ENCODE measurements at regions not wholly inside any gene's neighbourhood (a gene's known extent, or its start where the extent isn't known, plus 50 kb on each side); places are given as distances from the start of the nearest gene placed in this dataset.

DNA sequence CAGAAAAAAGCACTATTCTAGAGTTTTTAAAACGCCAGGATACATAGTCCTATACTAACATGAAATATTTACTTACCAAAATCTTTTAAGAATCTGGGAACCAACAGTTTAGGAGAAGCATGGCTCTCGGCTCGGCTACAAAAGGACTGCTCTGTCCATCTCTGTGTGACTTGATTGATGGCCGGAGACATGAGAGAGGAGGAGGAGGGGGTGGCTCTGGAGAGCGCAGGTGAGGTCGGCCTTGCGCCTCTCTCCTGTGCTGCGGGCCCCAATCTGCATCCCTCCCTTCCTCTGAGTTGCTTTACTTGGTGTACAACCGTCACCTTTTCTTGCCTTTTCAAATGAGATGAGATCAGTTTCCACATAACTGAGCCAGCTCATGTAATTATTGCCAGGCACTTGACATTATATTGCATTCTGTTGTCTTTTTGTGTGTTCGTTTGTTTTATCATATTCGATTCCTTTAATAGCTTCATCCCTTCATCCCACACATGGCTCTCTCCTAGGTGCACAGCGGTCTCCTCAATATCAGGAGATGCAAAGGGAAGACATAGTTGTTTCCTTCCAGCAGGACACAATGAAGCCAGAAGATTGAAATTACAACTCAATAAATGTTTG, 87.8 kb upstream of the KLF6 start:
- Histone ChIP-seq H3K9ac (ENCODE audit: low read depth, low read length) (no peak overlapping the region), H3K36me3 (ENCODE audit: insufficient read depth, low read depth, low read length) (no peaks in the 10 kb centered on the region)

GRCh38 chr10:3871424-3871996, 86.5 kb upstream of the KLF6 start:
- Histone ChIP-seq H3K4me1 (ENCODE audit: insufficient read depth, low read length) (no peaks in the 10 kb centered on the region), H3K4me3 (ENCODE audit: low read length) (no peak overlapping the region), H3K9ac (ENCODE audit: low read depth, low read length) (no peak overlapping the region), H3K36me3 (ENCODE audit: insufficient read depth, low read depth, low read length) (no peaks in the 10 kb centered on the region), H3K27me3 (ENCODE audit: insufficient read depth, low read length) (no peaks in the 10 kb centered on the region), H3K9me3 (ENCODE audit: insufficient read depth, low read depth, low read length) (no peaks in the 10 kb centered on the region), H3K27ac (ENCODE audit: low read length) (no peak overlapping the region)

More for the DNA sequence above, 87.8 kb upstream of the KLF6 start:
- H3K4me1 ChIP-seq (ENCODE audit: insufficient read depth, low read length): peaks cover 11% of the 10 kb centered on the region
- H3K27me3 ChIP-seq (ENCODE audit: insufficient read depth, low read length): no peaks in the 10 kb centered on the region
- no peaks in the 10 kb centered on the region for H3K9me3 ChIP-seq (ENCODE audit: insufficient read depth, low read depth, low read length)
- no peak overlapping the region for H3K27ac ChIP-seq (ENCODE audit: low read length)
- H3K4me3 ChIP-seq (ENCODE audit: low read length): no peak overlapping the region

- no peak overlapping the region for H3K27ac ChIP-seq (ENCODE audit: low read length)
- no peaks in the 10 kb centered on the region for H3K9me3 ChIP-seq (ENCODE audit: insufficient read depth, low read depth, low read length)
- no peaks in the 10 kb centered on the region for H3K36me3 ChIP-seq (ENCODE audit: insufficient read depth, low read depth, low read length)
- no peak overlapping the region for H3K9ac ChIP-seq (ENCODE audit: low read depth, low read length)
- H3K27me3 ChIP-seq (ENCODE audit: insufficient read depth, low read length): no peaks in the 10 kb centered on the region
- no peaks in the 10 kb centered on the region for H3K4me1 ChIP-seq (ENCODE audit: insufficient read depth, low read length)
- H3K4me3 ChIP-seq (ENCODE audit: low read length): no peak overlapping the region
Measured at GRCh38 chr10:3869036-3869435, 84.0 kb upstream of the KLF6 start.

- Histone ChIP-seq H3K27me3 (ENCODE audit: insufficient read depth, low read length) (no peaks in the 10 kb centered on the region), H3K27ac (ENCODE audit: low read length) (no peak overlapping the region), H3K9me3 (ENCODE audit: insufficient read depth, low read depth, low read length) (no peaks in the 10 kb centered on the region), H3K36me3 (ENCODE audit: insufficient read depth, low read depth, low read length) (no peaks in the 10 kb centered on the region), H3K9ac (ENCODE audit: low read depth, low read length) (no peak overlapping the region), H3K4me3 (ENCODE audit: low read length) (no peak overlapping the region), H3K4me1 (ENCODE audit: insufficient read depth, low read length) (no peaks in the 10 kb centered on the region)
Measured at GRCh38 chr10:3868271-3868664, 83.3 kb upstream of the KLF6 start.

GRCh38 chr10:3867454-3868270, 82.7 kb upstream of the KLF6 start:
- H3K27me3 ChIP-seq (ENCODE audit: insufficient read depth, low read length): no peaks in the 10 kb centered on the region
- no peak overlapping the region for H3K9ac ChIP-seq (ENCODE audit: low read depth, low read length)
- no peaks in the 10 kb centered on the region for H3K9me3 ChIP-seq (ENCODE audit: insufficient read depth, low read depth, low read length)
- H3K4me1 ChIP-seq (ENCODE audit: insufficient read depth, low read length): no peaks in the 10 kb centered on the region
- no peaks in the 10 kb centered on the region for H3K36me3 ChIP-seq (ENCODE audit: insufficient read depth, low read depth, low read length)
- no peak overlapping the region for H3K27ac ChIP-seq (ENCODE audit: low read length)
- H3K4me3 ChIP-seq (ENCODE audit: low read length): no peak overlapping the region

DNA sequence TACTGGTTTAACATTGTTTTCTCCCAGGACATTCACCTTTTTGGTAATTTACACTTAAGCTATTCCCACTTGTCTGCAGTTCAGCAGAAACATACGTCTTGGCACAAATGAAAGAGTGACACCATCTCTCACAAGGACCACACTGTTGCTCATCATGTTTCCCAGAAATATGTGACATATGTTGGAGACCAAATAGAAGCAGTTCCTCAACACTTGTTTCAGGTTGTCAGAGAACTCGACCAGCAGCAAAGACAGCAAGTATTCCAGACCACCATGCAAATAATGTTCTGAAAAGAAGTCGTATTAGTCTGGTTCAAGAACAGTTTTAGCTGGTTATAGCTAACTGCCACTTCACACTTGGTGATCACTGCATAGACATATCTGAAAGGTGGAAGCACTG, 81.3 kb upstream of the KLF6 start:
- no peaks in the 10 kb centered on the region for H3K27me3 ChIP-seq (ENCODE audit: insufficient read depth, low read length)
- no peaks in the 10 kb centered on the region for H3K9me3 ChIP-seq (ENCODE audit: insufficient read depth, low read depth, low read length)
- H3K36me3 ChIP-seq (ENCODE audit: insufficient read depth, low read depth, low read length): no peaks in the 10 kb centered on the region
- no peak overlapping the region for H3K27ac ChIP-seq (ENCODE audit: low read length)
- no peak overlapping the region for H3K4me3 ChIP-seq (ENCODE audit: low read length)
- H3K4me1 ChIP-seq (ENCODE audit: insufficient read depth, low read length): no peaks in the 10 kb centered on the region
- no peak overlapping the region for H3K9ac ChIP-seq (ENCODE audit: low read depth, low read length)

DNA sequence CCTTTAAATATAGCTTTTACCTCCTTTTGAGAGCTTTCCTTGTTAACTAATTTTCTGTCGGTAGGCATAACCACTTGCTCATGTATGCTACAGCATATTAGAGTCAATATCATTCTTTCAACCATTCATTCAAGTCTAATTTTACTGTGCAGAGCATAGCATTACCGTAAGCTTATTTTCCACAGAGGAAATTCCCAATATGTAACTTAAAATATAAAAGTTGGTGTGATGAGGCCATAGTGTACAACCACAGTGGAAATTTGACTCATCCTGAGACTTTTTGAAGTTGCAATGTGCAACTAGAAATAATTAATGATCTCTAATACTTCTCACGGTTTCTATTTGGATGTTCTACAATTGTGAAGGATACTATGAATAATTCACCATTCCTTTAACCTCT, 80.6 kb upstream of the KLF6 start:
- Histone ChIP-seq H3K4me3 (ENCODE audit: low read length) (no peak overlapping the region), H3K27me3 (ENCODE audit: insufficient read depth, low read length) (no peaks in the 10 kb centered on the region), H3K27ac (ENCODE audit: low read length) (no peak overlapping the region), H3K9me3 (ENCODE audit: insufficient read depth, low read depth, low read length) (no peaks in the 10 kb centered on the region), H3K36me3 (ENCODE audit: insufficient read depth, low read depth, low read length) (no peaks in the 10 kb centered on the region), H3K9ac (ENCODE audit: low read depth, low read length) (no peak overlapping the region), H3K4me1 (ENCODE audit: insufficient read depth, low read length) (no peaks in the 10 kb centered on the region)

DNA sequence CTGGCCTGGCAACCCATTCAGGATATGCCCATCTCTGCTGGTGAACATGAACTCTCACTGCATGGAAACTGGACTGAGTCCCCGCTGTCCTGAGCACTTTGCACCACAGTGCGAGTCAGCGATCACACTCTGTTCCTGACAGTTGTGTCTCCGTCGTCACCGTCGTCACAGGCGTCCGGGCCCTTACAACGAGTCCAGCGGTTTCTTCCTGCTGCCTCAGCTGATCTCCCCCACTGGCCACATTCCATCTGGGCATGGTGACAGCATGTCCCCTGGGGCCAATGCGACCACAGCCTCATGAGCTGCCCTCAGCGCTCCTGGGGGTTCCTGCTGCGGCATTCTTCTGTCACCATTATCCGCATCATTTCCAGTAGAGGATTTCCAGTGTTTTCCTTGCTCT, 76.8 kb upstream of the KLF6 start:
- Histone ChIP-seq H3K4me1 (ENCODE audit: insufficient read depth, low read length) (no peaks in the 10 kb centered on the region), H3K4me3 (ENCODE audit: low read length) (no peak overlapping the region), H3K27me3 (ENCODE audit: insufficient read depth, low read length) (no peaks in the 10 kb centered on the region), H3K9ac (ENCODE audit: low read depth, low read length) (no peak overlapping the region), H3K9me3 (ENCODE audit: insufficient read depth, low read depth, low read length) (no peaks in the 10 kb centered on the region), H3K27ac (ENCODE audit: low read length) (no peak overlapping the region), H3K36me3 (ENCODE audit: insufficient read depth, low read depth, low read length) (no peaks in the 10 kb centered on the region)

DNA sequence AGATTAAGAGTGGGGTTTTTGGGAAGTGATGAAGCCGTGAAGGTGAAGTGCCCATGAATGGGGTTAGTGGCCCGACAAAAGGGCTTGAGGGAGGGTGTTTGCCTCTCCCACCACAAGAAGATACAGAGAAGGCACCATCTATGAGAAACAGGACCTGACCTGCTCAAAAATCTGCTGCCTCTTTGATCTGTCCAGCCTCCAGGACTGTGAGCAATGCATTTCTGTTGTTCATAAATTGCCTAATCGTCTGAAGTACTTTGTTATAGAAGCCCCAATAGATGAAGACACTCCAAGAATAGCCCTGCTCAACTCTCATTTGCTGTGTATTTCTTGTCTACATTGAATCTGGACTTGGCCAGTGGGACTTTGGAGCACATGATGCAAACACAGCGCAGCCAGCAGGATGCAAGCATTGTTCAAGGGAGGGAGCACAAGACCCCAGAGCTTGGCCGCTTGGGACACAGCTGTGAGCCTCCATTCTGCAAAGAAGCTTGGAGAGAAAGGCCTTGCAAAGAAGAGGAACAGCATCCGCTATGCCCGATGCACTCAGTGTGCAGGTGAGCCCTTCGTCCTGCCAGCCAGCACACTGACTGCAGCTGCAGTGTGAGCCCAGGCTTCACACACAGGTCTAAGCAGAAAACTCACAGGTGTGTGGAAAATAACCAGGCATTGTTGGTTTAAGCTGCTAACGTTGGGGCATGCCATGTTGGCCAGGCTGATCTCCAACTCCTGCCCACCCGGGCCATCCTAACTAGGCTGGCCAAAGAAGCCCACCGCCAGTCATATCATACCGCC, 73.2 kb upstream of the KLF6 start:
- H3K9ac ChIP-seq (ENCODE audit: low read depth, low read length): no peak overlapping the region

GRCh38 chr10:3857318-3857717, 72.3 kb upstream of the KLF6 start:
- Histone ChIP-seq H3K27me3 (ENCODE audit: insufficient read depth, low read length) (no peaks in the 10 kb centered on the region), H3K4me1 (ENCODE audit: insufficient read depth, low read length) (peaks cover 7% of the 10 kb centered on the region), H3K9me3 (ENCODE audit: insufficient read depth, low read depth, low read length) (no peaks in the 10 kb centered on the region), H3K36me3 (ENCODE audit: insufficient read depth, low read depth, low read length) (no peaks in the 10 kb centered on the region), H3K27ac (ENCODE audit: low read length) (no peak overlapping the region), H3K4me3 (ENCODE audit: low read length) (no peak overlapping the region), H3K9ac (ENCODE audit: low read depth, low read length) (no peak overlapping the region)

More for the DNA sequence above, 73.2 kb upstream of the KLF6 start:
- Histone ChIP-seq H3K27ac (ENCODE audit: low read length) (no peak overlapping the region), H3K9me3 (ENCODE audit: insufficient read depth, low read depth, low read length) (no peaks in the 10 kb centered on the region), H3K4me1 (ENCODE audit: insufficient read depth, low read length) (peaks cover 7% of the 10 kb centered on the region), H3K4me3 (ENCODE audit: low read length) (no peak overlapping the region), H3K27me3 (ENCODE audit: insufficient read depth, low read length) (no peaks in the 10 kb centered on the region), H3K36me3 (ENCODE audit: insufficient read depth, low read depth, low read length) (no peaks in the 10 kb centered on the region)

DNA sequence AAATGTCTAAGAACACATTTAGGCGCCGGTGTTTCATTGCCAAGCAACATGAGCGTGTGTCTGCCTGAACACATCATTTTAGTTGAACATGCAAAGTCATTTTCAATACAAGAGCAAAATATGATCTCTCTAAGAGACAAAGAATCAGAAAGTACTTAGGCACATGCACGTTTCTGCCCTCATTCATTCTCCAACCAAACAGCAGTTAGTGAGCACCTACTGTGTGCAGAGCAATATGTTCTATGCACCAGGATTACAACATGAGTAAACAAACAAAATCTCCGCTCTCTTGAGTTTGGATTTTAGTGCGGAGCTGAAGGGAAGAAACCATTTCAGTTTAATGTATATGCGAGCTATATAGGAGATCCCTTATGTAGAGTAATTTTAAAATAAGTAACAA, 71.6 kb upstream of the KLF6 start:
- H3K27ac ChIP-seq (ENCODE audit: low read length): no peak overlapping the region
- H3K36me3 ChIP-seq (ENCODE audit: insufficient read depth, low read depth, low read length): no peaks in the 10 kb centered on the region
- H3K4me1 ChIP-seq (ENCODE audit: insufficient read depth, low read length): peaks cover 7% of the 10 kb centered on the region

More for the DNA sequence above, 71.6 kb upstream of the KLF6 start:
- Histone ChIP-seq H3K9me3 (ENCODE audit: insufficient read depth, low read depth, low read length) (no peaks in the 10 kb centered on the region), H3K4me3 (ENCODE audit: low read length) (no peak overlapping the region), H3K9ac (ENCODE audit: low read depth, low read length) (no peak overlapping the region), H3K27me3 (ENCODE audit: insufficient read depth, low read length) (no peaks in the 10 kb centered on the region)
